ENCODE measurements at regions not wholly inside any gene's neighbourhood (a gene's known extent, or its start where the extent isn't known, plus 50 kb on each side); places are given as distances from the start of the nearest gene placed in this dataset.

- TF ChIP-seq RAD21 (IDR thresholded peaks at IDR 0.05; ENCODE audit: low read depth) (peak; percentile 58), CEBPB (IDR thresholded peaks at IDR 0.05) (no peak), EGR1 (IDR thresholded peaks at IDR 0.05) (no peak), EP300 (IDR thresholded peaks at IDR 0.05; ENCODE audit: borderline replicate concordance) (no peak), ZBTB7A (IDR thresholded peaks at IDR 0.05; ENCODE audit: low read depth) (no peak), CREB1 (IDR thresholded peaks at IDR 0.05; ENCODE audit: low read depth) (no peak), TCF12 (IDR thresholded peaks at IDR 0.05; ENCODE audit: low read depth) (no peak), TEAD4 (IDR thresholded peaks at IDR 0.05) (no peak), YY1 (IDR thresholded peaks at IDR 0.05; ENCODE audit: low read depth) (no peak), NFIC (IDR thresholded peaks at IDR 0.05) (no peak)
- TF ChIP-seq, protein P1, sequence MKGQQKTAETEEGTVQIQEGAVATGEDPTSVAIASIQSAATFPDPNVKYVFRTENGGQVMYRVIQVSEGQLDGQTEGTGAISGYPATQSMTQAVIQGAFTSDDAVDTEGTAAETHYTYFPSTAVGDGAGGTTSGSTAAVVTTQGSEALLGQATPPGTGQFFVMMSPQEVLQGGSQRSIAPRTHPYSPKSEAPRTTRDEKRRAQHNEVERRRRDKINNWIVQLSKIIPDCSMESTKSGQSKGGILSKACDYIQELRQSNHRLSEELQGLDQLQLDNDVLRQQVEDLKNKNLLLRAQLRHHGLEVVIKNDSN (IDR thresholded peaks at IDR 0.05): no peak
- TF ChIP-seq, protein P2, sequence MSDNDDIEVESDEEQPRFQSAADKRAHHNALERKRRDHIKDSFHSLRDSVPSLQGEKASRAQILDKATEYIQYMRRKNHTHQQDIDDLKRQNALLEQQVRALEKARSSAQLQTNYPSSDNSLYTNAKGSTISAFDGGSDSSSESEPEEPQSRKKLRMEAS (IDR thresholded peaks at IDR 0.05): no peak
- TF ChIP-seq, protein P3, sequence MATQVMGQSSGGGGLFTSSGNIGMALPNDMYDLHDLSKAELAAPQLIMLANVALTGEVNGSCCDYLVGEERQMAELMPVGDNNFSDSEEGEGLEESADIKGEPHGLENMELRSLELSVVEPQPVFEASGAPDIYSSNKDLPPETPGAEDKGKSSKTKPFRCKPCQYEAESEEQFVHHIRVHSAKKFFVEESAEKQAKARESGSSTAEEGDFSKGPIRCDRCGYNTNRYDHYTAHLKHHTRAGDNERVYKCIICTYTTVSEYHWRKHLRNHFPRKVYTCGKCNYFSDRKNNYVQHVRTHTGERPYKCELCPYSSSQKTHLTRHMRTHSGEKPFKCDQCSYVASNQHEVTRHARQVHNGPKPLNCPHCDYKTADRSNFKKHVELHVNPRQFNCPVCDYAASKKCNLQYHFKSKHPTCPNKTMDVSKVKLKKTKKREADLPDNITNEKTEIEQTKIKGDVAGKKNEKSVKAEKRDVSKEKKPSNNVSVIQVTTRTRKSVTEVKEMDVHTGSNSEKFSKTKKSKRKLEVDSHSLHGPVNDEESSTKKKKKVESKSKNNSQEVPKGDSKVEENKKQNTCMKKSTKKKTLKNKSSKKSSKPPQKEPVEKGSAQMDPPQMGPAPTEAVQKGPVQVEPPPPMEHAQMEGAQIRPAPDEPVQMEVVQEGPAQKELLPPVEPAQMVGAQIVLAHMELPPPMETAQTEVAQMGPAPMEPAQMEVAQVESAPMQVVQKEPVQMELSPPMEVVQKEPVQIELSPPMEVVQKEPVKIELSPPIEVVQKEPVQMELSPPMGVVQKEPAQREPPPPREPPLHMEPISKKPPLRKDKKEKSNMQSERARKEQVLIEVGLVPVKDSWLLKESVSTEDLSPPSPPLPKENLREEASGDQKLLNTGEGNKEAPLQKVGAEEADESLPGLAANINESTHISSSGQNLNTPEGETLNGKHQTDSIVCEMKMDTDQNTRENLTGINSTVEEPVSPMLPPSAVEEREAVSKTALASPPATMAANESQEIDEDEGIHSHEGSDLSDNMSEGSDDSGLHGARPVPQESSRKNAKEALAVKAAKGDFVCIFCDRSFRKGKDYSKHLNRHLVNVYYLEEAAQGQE (IDR thresholded peaks at IDR 0.05; ENCODE audit: low read depth): no peak
These were observed 161.7 kb upstream of the SOX9 start for GRCh38 chr17:71959154-71959553.
